B cell (primary cell): ENCODE measurements at regions not wholly inside any gene's neighbourhood (a gene's known extent, or its start where the extent isn't known, plus 50 kb on each side); places are given as distances from the start of the nearest gene placed in this dataset.

Experiments
- ATAC-seq: fragments of 200-7000 bp; cut with Tn5 transposase; one replicate; pipeline ENCODE4 v1.10.0; 2021; ENCODE audit warnings: low read depth, mild to moderate bottlenecking, moderate number of reproducible peaks, moderate library complexity
- CTCF ChIA-PET: fragments of 350-600 bp; sonication (Branson Sonifier 250); formaldehyde crosslinking; loops from one replicate; lab custom pipeline; 2021; ENCODE audit warnings: antibody characterized with exemption, inconsistent platforms; lab: Charles Lee
- POLR2A ChIA-PET: fragments of 350-600 bp; sonication (Branson Sonifier 250); formaldehyde crosslinking; loops from one replicate; lab custom pipeline; 2021; ENCODE audit warnings: antibody characterized with exemption; lab: Charles Lee
- DNase-seq: peaks from one replicate; pipeline ENCODE4 v3.0.0; 2013
- H2AFZ ChIP-seq: 2 replicates; pipeline ENCODE4 v1.6.1; 2012; ENCODE audit warnings: mild to moderate bottlenecking, low read depth, low read length; ENCODE audit not compliant: insufficient read depth, poor library complexity, severe bottlenecking
- H3K27ac ChIP-seq, 2 donors: 1 replicate in 1 of 2; 2 replicates in 1 of 2; pipeline ENCODE4 v1.5.1; 2012 to 2013; ENCODE audit warnings: low read length in 2 of 2, mild to moderate bottlenecking in 2 of 2, moderate library complexity in 1 of 2
- H3K27me3 ChIP-seq, 4 experiments: fragments of 200-600 bp in 1 of 4; sonication (generic) in 1 of 4; replicated peaks in 1 of 4; 1 replicate in 2 of 4; 2 replicates in 2 of 4; pipeline versions ENCODE4 v1.6.1 to v1.7.0; 2013 to 2016; ENCODE audit warnings: low read length in 3 of 4, mild to moderate bottlenecking in 2 of 4, mixed read lengths in 1 of 4, moderate library complexity in 1 of 4; ENCODE audit not compliant: insufficient read depth in 4 of 4, control insufficient read depth in 3 of 4; ENCODE audit errors: control extremely low read depth in 1 of 4
- H3K36me3 ChIP-seq, 2 experiments: replicated peaks in 1 of 2; 1 replicate in 1 of 2; 2 replicates in 1 of 2; pipeline versions ENCODE4 v1.6.1 to v1.7.1; 2013; ENCODE audit warnings: low read length in 1 of 2; ENCODE audit not compliant: insufficient read depth in 2 of 2, control insufficient read depth in 1 of 2; ENCODE audit errors: control extremely low read depth in 1 of 2, extremely low read depth in 1 of 2
- H3K4me1 ChIP-seq, 2 donors: fragments of 200-600 bp in 1 of 2; sonication (generic) in 1 of 2; 1 replicate in 1 of 2; 2 replicates in 1 of 2; pipeline versions ENCODE4 v1.5.1 to v1.6.1; 2013 to 2017; ENCODE audit warnings: low read length in 2 of 2; ENCODE audit not compliant: control insufficient read depth in 2 of 2, insufficient read depth in 2 of 2
- H3K4me2 ChIP-seq: replicated peaks from 2 replicates; pipeline ENCODE3; 2012; ENCODE audit warnings: mild to moderate bottlenecking, low read depth, low read length; ENCODE audit not compliant: poor library complexity, severe bottlenecking
- H3K4me3 ChIP-seq, 5 experiments: fragments of 200-600 bp in 1 of 5; sonication (generic) in 1 of 5; 1 replicate in 3 of 5; 2 replicates in 2 of 5; pipeline versions ENCODE4 v1.5.1 to v1.7.0; 2011 to 2016; ENCODE audit warnings: low read length in 4 of 5, mild to moderate bottlenecking in 4 of 5, low read depth in 2 of 5, control low read depth in 1 of 5, moderate library complexity in 1 of 5; ENCODE audit not compliant: insufficient read depth in 1 of 5; ENCODE audit errors: control extremely low read depth in 1 of 5, extremely low read depth in 1 of 5
- H3K79me2 ChIP-seq: fragments of 200-600 bp; sonication (generic); one replicate; pipeline ENCODE4 v1.6.0; 2016; ENCODE audit warnings: low read length; ENCODE audit not compliant: control insufficient read depth, insufficient read depth
- H3K9ac ChIP-seq: fragments of 200-600 bp; sonication (generic); 2 replicates; pipeline ENCODE4 v1.6.1; 2017; ENCODE audit warnings: mild to moderate bottlenecking, low read length, moderate library complexity
- H3K9me3 ChIP-seq, 3 donors: one replicate each; pipeline versions ENCODE4 v1.6.1 to v1.7.1; 2013; ENCODE audit warnings: low read length in 2 of 3; ENCODE audit not compliant: control insufficient read depth in 2 of 3, insufficient read depth in 1 of 3; ENCODE audit errors: control extremely low read depth in 1 of 3
- H4K20me1 ChIP-seq: 2 replicates; pipeline ENCODE4 v1.6.0; 2012; ENCODE audit warnings: mild to moderate bottlenecking, low read length; ENCODE audit not compliant: insufficient read depth, control insufficient read depth, poor library complexity, severe bottlenecking
- H3K27ac Mint-ChIP-seq: one replicate; pipeline ENCODE4 v1.8.0; 2021; ENCODE audit warnings: mixed read lengths
- H3K27me3 Mint-ChIP-seq: one replicate; pipeline ENCODE4 v1.8.0; 2021; ENCODE audit warnings: mixed read lengths
- H3K4me1 Mint-ChIP-seq: one replicate; pipeline ENCODE4 v1.8.0; 2021; ENCODE audit warnings: mixed read lengths
- H3K4me3 Mint-ChIP-seq: one replicate; pipeline ENCODE4 v1.8.0; 2021; ENCODE audit warnings: mixed read lengths
- H3K9me3 Mint-ChIP-seq: one replicate; pipeline ENCODE4 v1.8.0; 2022; ENCODE audit warnings: mixed read lengths; ENCODE audit not compliant: insufficient read depth
- EZH2 ChIP-seq: IDR thresholded peaks from 2 replicates; pipeline ENCODE4 v1.6.1; 2012; ENCODE audit warnings: borderline replicate concordance, low read depth, mild to moderate bottlenecking, moderate library complexity, low read length; ENCODE audit not compliant: insufficient read depth, poor library complexity, severe bottlenecking
- WGBS: methylation state at CpG from one replicate; pipeline ENCODE4 v1.1.5; 2013; ENCODE audit warnings: missing lambda C conversion rate; ENCODE audit not compliant: insufficient coverage; 5-methylcytosine and 5-hydroxymethylcytosine counted together
- intact Hi-C: fragments of 100-400 bp; cut with micrococcal nuclease; formaldehyde crosslinking; loops from one replicate; pipeline ENCODE4 v1.10.0; 2022
- TF ChIP-seq, protein P1 (sequence below): fragments of 200-600 bp; IDR thresholded peaks from one replicate; pipeline ENCODE4 v1.8.0; 2022; ENCODE audit warnings: antibody characterized with exemption, mild to moderate bottlenecking

DNA sequence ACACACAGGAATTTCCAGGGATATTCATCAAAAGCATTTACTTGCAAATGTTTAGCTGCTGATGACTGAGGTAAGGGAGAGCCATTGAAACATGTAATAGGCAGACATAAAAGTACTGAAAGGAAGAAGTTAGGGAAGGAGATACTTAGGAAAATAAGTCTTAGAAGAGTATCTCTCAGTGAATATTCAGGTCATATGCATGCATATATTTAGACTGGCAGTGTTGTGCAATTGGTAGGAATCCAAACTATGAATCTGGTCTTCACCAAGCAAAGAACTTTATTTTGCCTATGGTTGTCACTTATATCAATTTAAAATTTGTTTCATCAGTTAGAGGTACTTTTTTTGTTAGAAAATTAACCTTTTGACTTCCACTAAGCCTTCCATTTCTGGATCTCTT is 1490.7 kb downstream of the SUCLG1 start:
- no peaks in the 10 kb centered on the region for H3K4me1 Mint-ChIP-seq
- H2AFZ ChIP-seq = no peak overlapping the region
- intact Hi-C loops = no loop called here
- TF ChIP-seq EZH2 = no peak
- TF ChIP-seq, protein P1, sequence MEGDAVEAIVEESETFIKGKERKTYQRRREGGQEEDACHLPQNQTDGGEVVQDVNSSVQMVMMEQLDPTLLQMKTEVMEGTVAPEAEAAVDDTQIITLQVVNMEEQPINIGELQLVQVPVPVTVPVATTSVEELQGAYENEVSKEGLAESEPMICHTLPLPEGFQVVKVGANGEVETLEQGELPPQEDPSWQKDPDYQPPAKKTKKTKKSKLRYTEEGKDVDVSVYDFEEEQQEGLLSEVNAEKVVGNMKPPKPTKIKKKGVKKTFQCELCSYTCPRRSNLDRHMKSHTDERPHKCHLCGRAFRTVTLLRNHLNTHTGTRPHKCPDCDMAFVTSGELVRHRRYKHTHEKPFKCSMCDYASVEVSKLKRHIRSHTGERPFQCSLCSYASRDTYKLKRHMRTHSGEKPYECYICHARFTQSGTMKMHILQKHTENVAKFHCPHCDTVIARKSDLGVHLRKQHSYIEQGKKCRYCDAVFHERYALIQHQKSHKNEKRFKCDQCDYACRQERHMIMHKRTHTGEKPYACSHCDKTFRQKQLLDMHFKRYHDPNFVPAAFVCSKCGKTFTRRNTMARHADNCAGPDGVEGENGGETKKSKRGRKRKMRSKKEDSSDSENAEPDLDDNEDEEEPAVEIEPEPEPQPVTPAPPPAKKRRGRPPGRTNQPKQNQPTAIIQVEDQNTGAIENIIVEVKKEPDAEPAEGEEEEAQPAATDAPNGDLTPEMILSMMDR = no peak
- no peaks in the 10 kb centered on the region for H3K27me3 Mint-ChIP-seq
- no peak overlapping the region for H3K4me3 Mint-ChIP-seq
- H4K20me1 ChIP-seq = no peaks in the 10 kb centered on the region
- H3K4me2 ChIP-seq = no peak overlapping the region
- no peaks in the 10 kb centered on the region for H3K36me3 ChIP-seq
- no peak overlapping the region for H3K27ac Mint-ChIP-seq
- no peak overlapping the region for H3K9ac ChIP-seq
- DNase-seq (no peak), ATAC-seq (no peak)
- H3K4me3 ChIP-seq = no peak overlapping the region
- H3K27ac ChIP-seq = no peak overlapping the region
- H3K79me2 ChIP-seq = no peaks in the 10 kb centered on the region
- peaks cover 0 to 5% (median 0%) of the 10 kb centered on the region in 3 donors for H3K9me3 ChIP-seq
- ChIA-PET POLR2A (no interaction called here), CTCF (no interaction called here)
- H3K4me1 ChIP-seq = no peaks in the 10 kb centered on the region
- no peaks in the 10 kb centered on the region for H3K27me3 ChIP-seq
- peaks cover 7% of the 10 kb centered on the region for H3K9me3 Mint-ChIP-seq

DNA sequence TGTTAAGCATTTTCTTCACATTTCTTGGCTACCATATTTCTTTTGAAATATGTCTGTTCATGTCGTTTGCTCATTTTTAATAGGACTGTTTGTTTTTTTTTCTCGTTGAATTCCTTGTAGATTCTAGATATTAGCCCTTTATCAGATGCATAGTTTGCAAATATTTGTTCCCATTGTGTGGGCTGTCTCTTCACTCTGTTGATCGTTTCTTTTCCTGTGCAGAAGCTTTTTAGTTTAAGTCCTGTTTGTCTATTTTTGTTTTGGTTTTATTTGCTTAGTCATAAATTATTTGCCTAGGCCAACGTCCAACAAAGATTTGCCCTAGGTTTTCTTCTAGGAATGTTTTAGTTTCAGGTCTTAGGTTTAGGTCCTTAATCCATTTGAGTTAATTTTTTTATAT is 1494.7 kb downstream of the SUCLG1 start:
- no peak for ATAC-seq
- H3K27ac ChIP-seq = no peak overlapping the region
- Mint-ChIP-seq H3K4me1 (no peaks in the 10 kb centered on the region), H3K27me3 (no peaks in the 10 kb centered on the region), H3K9me3 (peaks cover 9% of the 10 kb centered on the region), H3K4me3 (no peak overlapping the region), H3K27ac (no peak overlapping the region)
- no peaks in the 10 kb centered on the region for H3K36me3 ChIP-seq
- H2AFZ ChIP-seq = no peak overlapping the region
- H3K9me3 ChIP-seq = peaks cover 0 to 4% (median 3%) of the 10 kb centered on the region in 3 donors
- no peak overlapping the region for H3K4me3 ChIP-seq
- TF ChIP-seq EZH2 = no peak
- TF ChIP-seq, protein P1 = no peak
- no peaks in the 10 kb centered on the region for H3K4me1 ChIP-seq
- whole genome bisulfite sequencing = no CpG with 5 or more reads among the region's 4 CpGs
- no peak overlapping the region for H3K9ac ChIP-seq
- no peaks in the 10 kb centered on the region for H3K27me3 ChIP-seq
- no peaks in the 10 kb centered on the region for H3K79me2 ChIP-seq
- intact Hi-C loops = no loop called here
- CTCF ChIA-PET = no interaction called here
- no peaks in the 10 kb centered on the region for H4K20me1 ChIP-seq
- POLR2A ChIA-PET = no interaction called here
- H3K4me2 ChIP-seq = no peak overlapping the region
- DNase-seq = no peak
